BE2C (cell line): ENCODE measurements at regions not wholly inside any gene's neighbourhood (a gene's known extent, or its start where the extent isn't known, plus 50 kb on each side); places are given as distances from the start of the nearest gene placed in this dataset.

Experiments
- DNase-seq: peaks from one replicate; pipeline ENCODE4 v3.0.0-alpha.2; 2020
- H3K27me3 ChIP-seq: fragments of 250-450 bp; sonication (Bioruptor Pico); 2 replicates; pipeline ENCODE4 v1.5.1; 2020; ENCODE audit warnings: mild to moderate bottlenecking
- H3K36me3 ChIP-seq: fragments of 250-450 bp; sonication (Bioruptor Pico); 2 replicates; pipeline ENCODE4 v1.5.1; 2020; ENCODE audit warnings: mild to moderate bottlenecking
- H3K4me1 ChIP-seq: fragments of 250-450 bp; sonication (Bioruptor Pico); 2 replicates; pipeline ENCODE4 v1.5.1; 2020
- H3K4me3 ChIP-seq: 2 replicates; pipeline ENCODE4 v1.5.1; 2011; ENCODE audit warnings: low read depth, low read length
- H3K9me3 ChIP-seq: fragments of 250-450 bp; sonication (Bioruptor Pico); 2 replicates; pipeline ENCODE4 v1.5.1; 2020
- TF ChIP-seq, protein P1 (sequence below): IDR thresholded peaks from 2 replicates; pipeline ENCODE4 v1.5.1; 2012; ENCODE audit warnings: mild to moderate bottlenecking, low read depth, low read length

GRCh38 chr13:107069108-107069776 lies 501.3 kb upstream of the ARGLU1 start:
- peaks cover 33% of the 10 kb centered on the region for H3K4me1 ChIP-seq

GRCh38 chr13:107067381-107067780 lies 499.4 kb upstream of the ARGLU1 start:
- DNase-seq: peak; percentile 65
- Histone ChIP-seq H3K9me3 (no peaks in the 10 kb centered on the region), H3K36me3 (no peaks in the 10 kb centered on the region), H3K27me3 (no peaks in the 10 kb centered on the region; the same call in 1 of the 2 replicates), H3K4me3 (no peak overlapping the region), H3K4me1 (peaks cover 33% of the 10 kb centered on the region)
- TF ChIP-seq, protein P1, sequence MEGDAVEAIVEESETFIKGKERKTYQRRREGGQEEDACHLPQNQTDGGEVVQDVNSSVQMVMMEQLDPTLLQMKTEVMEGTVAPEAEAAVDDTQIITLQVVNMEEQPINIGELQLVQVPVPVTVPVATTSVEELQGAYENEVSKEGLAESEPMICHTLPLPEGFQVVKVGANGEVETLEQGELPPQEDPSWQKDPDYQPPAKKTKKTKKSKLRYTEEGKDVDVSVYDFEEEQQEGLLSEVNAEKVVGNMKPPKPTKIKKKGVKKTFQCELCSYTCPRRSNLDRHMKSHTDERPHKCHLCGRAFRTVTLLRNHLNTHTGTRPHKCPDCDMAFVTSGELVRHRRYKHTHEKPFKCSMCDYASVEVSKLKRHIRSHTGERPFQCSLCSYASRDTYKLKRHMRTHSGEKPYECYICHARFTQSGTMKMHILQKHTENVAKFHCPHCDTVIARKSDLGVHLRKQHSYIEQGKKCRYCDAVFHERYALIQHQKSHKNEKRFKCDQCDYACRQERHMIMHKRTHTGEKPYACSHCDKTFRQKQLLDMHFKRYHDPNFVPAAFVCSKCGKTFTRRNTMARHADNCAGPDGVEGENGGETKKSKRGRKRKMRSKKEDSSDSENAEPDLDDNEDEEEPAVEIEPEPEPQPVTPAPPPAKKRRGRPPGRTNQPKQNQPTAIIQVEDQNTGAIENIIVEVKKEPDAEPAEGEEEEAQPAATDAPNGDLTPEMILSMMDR: no peak

More at GRCh38 chr13:107069108-107069776, 501.3 kb upstream of the ARGLU1 start:
- no peak overlapping the region for H3K4me3 ChIP-seq
- DNase-seq: no peak
- TF ChIP-seq, protein P1: no peak
- H3K36me3 ChIP-seq: no peaks in the 10 kb centered on the region
- no peaks in the 10 kb centered on the region; the same call in 1 of the 2 replicates for H3K27me3 ChIP-seq
- no peaks in the 10 kb centered on the region for H3K9me3 ChIP-seq

- TF ChIP-seq, protein P1: no peak
- Histone ChIP-seq H3K36me3 (no peaks in the 10 kb centered on the region), H3K9me3 (no peaks in the 10 kb centered on the region), H3K4me3 (no peak overlapping the region), H3K27me3 (no peaks in the 10 kb centered on the region; the same call in 1 of the 2 replicates), H3K4me1 (peaks cover 33% of the 10 kb centered on the region)
- DNase-seq: no peak
Observed at GRCh38 chr13:107066355-107066754, 498.4 kb upstream of the ARGLU1 start.

DNA sequence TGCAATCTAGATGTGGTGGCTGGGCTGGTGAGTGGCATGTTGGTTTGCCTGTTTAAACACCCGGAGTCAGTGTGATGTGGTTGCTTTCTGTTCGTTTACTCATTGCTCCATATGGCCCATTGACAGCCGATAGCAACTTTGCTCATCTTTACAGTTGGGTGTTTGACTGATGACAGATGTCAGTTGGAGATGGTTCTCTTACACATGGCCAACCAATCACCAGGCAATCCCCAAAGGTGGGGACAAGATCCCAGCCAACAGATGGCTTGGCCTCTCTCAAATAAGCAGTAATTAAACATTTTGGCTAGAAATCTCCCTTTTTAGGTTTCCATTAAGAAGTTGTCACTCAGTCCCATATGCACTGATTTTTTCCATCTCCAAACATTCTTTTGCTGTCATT lies 497.1 kb upstream of the ARGLU1 start:
- H3K9me3 ChIP-seq: no peaks in the 10 kb centered on the region
- no peak for DNase-seq

DNA sequence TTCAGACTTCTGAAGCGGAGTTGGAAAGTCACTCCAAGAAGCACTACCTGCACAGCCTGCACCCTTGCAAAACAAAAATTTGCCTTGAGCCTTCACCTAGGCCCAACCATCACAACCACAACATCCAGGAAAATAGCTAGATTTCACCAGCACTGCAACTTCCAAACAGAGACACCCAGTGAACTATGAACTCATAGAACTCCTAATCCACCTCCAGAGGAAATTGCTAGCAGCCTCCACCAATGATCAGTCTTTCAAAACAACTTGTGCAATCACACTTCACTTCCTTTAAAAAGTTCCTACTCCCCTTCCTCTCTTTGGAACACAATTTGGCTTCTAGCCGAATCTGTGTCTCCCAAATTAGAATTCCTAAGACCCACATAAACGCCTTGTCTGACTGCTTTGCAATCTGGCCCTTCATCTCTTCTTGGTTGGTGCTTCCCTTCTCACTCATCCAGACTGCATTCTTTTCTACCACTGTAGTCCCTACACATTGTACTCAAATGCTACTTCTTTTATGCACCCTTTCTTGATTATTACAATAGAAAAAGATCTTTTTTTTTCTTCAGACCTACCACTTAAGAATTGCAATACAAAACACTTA lies 489.2 kb upstream of the ARGLU1 start:
- H3K36me3 ChIP-seq: no peaks in the 10 kb centered on the region
- TF ChIP-seq, protein P1: no peak

More for the DNA sequence above, 497.1 kb upstream of the ARGLU1 start:
- Histone ChIP-seq H3K4me1 (peaks cover 26% of the 10 kb centered on the region), H3K36me3 (no peaks in the 10 kb centered on the region), H3K4me3 (no peak overlapping the region), H3K27me3 (no peaks in the 10 kb centered on the region; the same call in 1 of the 2 replicates)
- TF ChIP-seq, protein P1: no peak

More for the DNA sequence above, 489.2 kb upstream of the ARGLU1 start:
- no peak overlapping the region for H3K4me3 ChIP-seq
- H3K4me1 ChIP-seq: no peaks in the 10 kb centered on the region
- no peaks in the 10 kb centered on the region for H3K9me3 ChIP-seq
- H3K27me3 ChIP-seq: no peaks in the 10 kb centered on the region; the same call in 1 of the 2 replicates
- no peak for DNase-seq
